GM12878 (cell line): ENCODE measurements at regions not wholly inside any gene's neighbourhood (a gene's known extent, or its start where the extent isn't known, plus 50 kb on each side); places are given as distances from the start of the nearest gene placed in this dataset.
"Not testable (repeated sequence)": the region's sequence is repeated elsewhere in the genome, so short reads cannot be mapped to it uniquely, and the experiment has no call there.

Experiments
- ASH2L ChIP-seq: fragments of 300-600, 200-600 bp; sonication (generic); IDR thresholded peaks from 2 replicates; pipeline ENCODE4 v1.6.1; 2017; ENCODE audit warnings: low read depth, mild to moderate bottlenecking, borderline replicate concordance
- BMI1 ChIP-seq: fragments of 450-650 bp; IDR thresholded peaks from 2 replicates; pipeline ENCODE4 v1.6.1; 2016; ENCODE audit warnings: mild to moderate bottlenecking, moderate library complexity, borderline replicate concordance
- CHD1 ChIP-seq: IDR thresholded peaks from 2 replicates; pipeline ENCODE4 v1.6.1; 2012; ENCODE audit warnings: low read depth, low read length, improper control_type of control experiment
- EED ChIP-seq: sonication (generic); IDR thresholded peaks from 2 replicates; pipeline ENCODE4 v1.6.1; 2016; ENCODE audit warnings: antibody characterized with exemption, low read depth
- EZH2 ChIP-seq: IDR thresholded peaks from 2 replicates; pipeline ENCODE4 v1.6.1; 2012; ENCODE audit warnings: low read depth, mild to moderate bottlenecking, control low read depth, inconsistent platforms, low read length, borderline replicate concordance; ENCODE audit not compliant: control insufficient read depth
- NFXL1 ChIP-seq: fragments of 450-650 bp; IDR thresholded peaks from 2 replicates; pipeline ENCODE4 v1.6.1; 2017; ENCODE audit warnings: antibody characterized with exemption, mild to moderate bottlenecking, borderline replicate concordance
- POLR2AphosphoS5 ChIP-seq: IDR thresholded peaks from 2 replicates; pipeline ENCODE4 v1.6.1; 2011; ENCODE audit warnings: mild to moderate bottlenecking, low read length, inconsistent platforms
- RAD51 ChIP-seq: fragments of 450-650 bp; IDR thresholded peaks from 2 replicates; pipeline ENCODE4 v1.6.1; 2016; ENCODE audit warnings: moderate library complexity, mild to moderate bottlenecking, inconsistent platforms
- TCF7 ChIP-seq: IDR thresholded peaks from 2 replicates; pipeline ENCODE4 v1.6.1; 2014; ENCODE audit warnings: antibody characterized with exemption, borderline replicate concordance
- YY1 ChIP-seq: IDR thresholded peaks from 2 replicates; pipeline ENCODE4 v1.6.1; 2011; ENCODE audit warnings: low read depth, mild to moderate bottlenecking, low read length
- ZNF274 ChIP-seq: IDR thresholded peaks from one replicate; pipeline ENCODE4 v1.8.0; 2011; ENCODE audit not compliant: insufficient read length, insufficient read depth
- ZNF384 ChIP-seq: IDR thresholded peaks from 2 replicates; pipeline ENCODE4 v1.6.1; 2012; ENCODE audit warnings: low read depth, mild to moderate bottlenecking, low read length, improper control_type of control experiment, borderline replicate concordance
- TF ChIP-seq, protein P1 (sequence below), 3 experiments: IDR thresholded peaks in 2 of 3; conservative IDR thresholded peaks in 1 of 3; 2 replicates each; pipeline ENCODE4 v1.5.1; 2011; ENCODE audit warnings: low read depth in 3 of 3, low read length in 3 of 3, mild to moderate bottlenecking in 3 of 3, control low read depth in 2 of 3, moderate library complexity in 2 of 3, inconsistent platforms in 1 of 3, mixed read lengths in 1 of 3; ENCODE audit not compliant: control insufficient read depth in 2 of 3, insufficient read depth in 1 of 3; ENCODE audit errors: extremely low read depth in 1 of 3
- TF ChIP-seq, protein P2 (sequence below): IDR thresholded peaks from 2 replicates; pipeline ENCODE4 v1.6.1; 2011; ENCODE audit warnings: low read depth, mild to moderate bottlenecking, low read length, moderate library complexity, borderline replicate concordance; ENCODE audit errors: extremely low read depth

DNA sequence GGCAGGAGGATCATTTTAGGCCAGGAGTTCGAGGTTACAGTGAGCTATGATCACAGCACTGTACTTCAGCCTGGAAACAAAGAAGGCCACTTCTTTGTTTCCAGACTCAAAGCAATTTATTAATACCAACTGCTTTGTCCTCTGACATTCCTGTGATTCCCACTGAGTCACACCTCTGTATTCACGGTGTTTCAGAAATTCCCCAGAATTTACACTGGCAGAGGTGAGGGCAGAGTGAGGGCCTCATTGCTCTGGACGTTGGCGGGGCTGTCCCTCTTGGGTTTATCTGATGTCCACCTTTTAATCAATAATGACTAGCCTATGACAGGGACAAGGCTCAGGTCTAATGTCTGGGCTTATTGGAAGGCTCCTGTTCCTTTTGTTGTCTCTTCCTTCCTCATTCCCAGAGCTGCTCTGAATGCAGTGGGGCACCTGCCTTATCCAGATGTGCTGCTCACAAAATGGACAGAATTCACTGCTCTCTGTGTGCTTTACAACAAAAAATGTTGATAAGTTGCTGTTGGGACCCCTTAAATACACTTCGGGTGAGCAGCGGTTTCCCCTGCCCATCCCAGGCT, 160.1 kb downstream of the BCL2L11 start:
- not testable (repeated sequence) for TF ChIP-seq ZNF384, NFXL1, BMI1, YY1, TCF7, RAD51, EZH2, EED, ZNF274, CHD1, ASH2L, POLR2AphosphoS5
- TF ChIP-seq, protein P1, sequence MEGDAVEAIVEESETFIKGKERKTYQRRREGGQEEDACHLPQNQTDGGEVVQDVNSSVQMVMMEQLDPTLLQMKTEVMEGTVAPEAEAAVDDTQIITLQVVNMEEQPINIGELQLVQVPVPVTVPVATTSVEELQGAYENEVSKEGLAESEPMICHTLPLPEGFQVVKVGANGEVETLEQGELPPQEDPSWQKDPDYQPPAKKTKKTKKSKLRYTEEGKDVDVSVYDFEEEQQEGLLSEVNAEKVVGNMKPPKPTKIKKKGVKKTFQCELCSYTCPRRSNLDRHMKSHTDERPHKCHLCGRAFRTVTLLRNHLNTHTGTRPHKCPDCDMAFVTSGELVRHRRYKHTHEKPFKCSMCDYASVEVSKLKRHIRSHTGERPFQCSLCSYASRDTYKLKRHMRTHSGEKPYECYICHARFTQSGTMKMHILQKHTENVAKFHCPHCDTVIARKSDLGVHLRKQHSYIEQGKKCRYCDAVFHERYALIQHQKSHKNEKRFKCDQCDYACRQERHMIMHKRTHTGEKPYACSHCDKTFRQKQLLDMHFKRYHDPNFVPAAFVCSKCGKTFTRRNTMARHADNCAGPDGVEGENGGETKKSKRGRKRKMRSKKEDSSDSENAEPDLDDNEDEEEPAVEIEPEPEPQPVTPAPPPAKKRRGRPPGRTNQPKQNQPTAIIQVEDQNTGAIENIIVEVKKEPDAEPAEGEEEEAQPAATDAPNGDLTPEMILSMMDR (IDR thresholded peaks at IDR 0.05 in 2 of 3, conservative IDR thresholded peaks at IDR 0.05 in 1 of 3; ENCODE audit: control insufficient read depth in 2 of 3, extremely low read depth in 1 of 3, insufficient read depth in 1 of 3, low read depth in 3 of 3, low read length in 3 of 3), result not testable (repeated sequence)
- TF ChIP-seq, protein P2, sequence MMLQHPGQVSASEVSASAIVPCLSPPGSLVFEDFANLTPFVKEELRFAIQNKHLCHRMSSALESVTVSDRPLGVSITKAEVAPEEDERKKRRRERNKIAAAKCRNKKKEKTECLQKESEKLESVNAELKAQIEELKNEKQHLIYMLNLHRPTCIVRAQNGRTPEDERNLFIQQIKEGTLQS, result not testable (repeated sequence)
